Stimulated activated CD8-positive, alpha-beta memory T cell treated with anti-CD3 and anti-CD28 coated beads, Interleukin-2, amount 100 ng/mL, for 48 hours (primary cell): ENCODE measurements at regions not wholly inside any gene's neighbourhood (a gene's known extent, or its start where the extent isn't known, plus 50 kb on each side); places are given as distances from the start of the nearest gene placed in this dataset.

Experiments used
- DNase-seq, 2 donors: peaks; one replicate each; pipeline ENCODE4 v3.0.0-alpha.2; 2020; ENCODE audit warnings: low read depth in 2 of 2

GRCh38 chr3:162193148-162194095, 696.8 kb downstream of the OTOL1 start:
- no peak for DNase-seq

GRCh38 chr3:162195147-162195546, 698.5 kb downstream of the OTOL1 start:
- no peak for DNase-seq

GRCh38 chr3:162196964-162197363, 700.4 kb downstream of the OTOL1 start:
- no peak for DNase-seq

GRCh38 chr3:162200836-162201235, 704.2 kb downstream of the OTOL1 start:
- DNase-seq = no peak

- no peak for DNase-seq
Observed at GRCh38 chr3:162206648-162207047, 710.0 kb downstream of the OTOL1 start.

GRCh38 chr3:162211470-162211869, 714.9 kb downstream of the OTOL1 start:
- no peak for DNase-seq

GRCh38 chr3:162213196-162213595, 716.6 kb downstream of the OTOL1 start:
- DNase-seq = no peak

- no peak for DNase-seq
Observed at GRCh38 chr3:162213956-162214355, 717.3 kb downstream of the OTOL1 start.

GRCh38 chr3:162217647-162218046, 721.0 kb downstream of the OTOL1 start:
- DNase-seq = no peak

GRCh38 chr3:162218479-162218878, 721.9 kb downstream of the OTOL1 start:
- DNase-seq = no peak

- no peak for DNase-seq
Observed at GRCh38 chr3:162224746-162225145, 728.1 kb downstream of the OTOL1 start.

- no peak for DNase-seq
Observed at GRCh38 chr3:162236949-162237348, 740.3 kb downstream of the OTOL1 start.

GRCh38 chr3:162250782-162251181, 754.2 kb downstream of the OTOL1 start:
- DNase-seq = no peak

GRCh38 chr3:162262129-162262528, 765.5 kb downstream of the OTOL1 start:
- DNase-seq = no peak

- no peak for DNase-seq
Observed at GRCh38 chr3:162263596-162263995, 767.0 kb downstream of the OTOL1 start.

- no peak for DNase-seq
Observed at GRCh38 chr3:162269636-162270458, 773.2 kb downstream of the OTOL1 start.

- DNase-seq = no peak
Observed at GRCh38 chr3:162274070-162274469, 777.5 kb downstream of the OTOL1 start.

GRCh38 chr3:162278834-162279233, 782.2 kb downstream of the OTOL1 start:
- DNase-seq = no peak

GRCh38 chr3:162285259-162285658, 788.7 kb downstream of the OTOL1 start:
- DNase-seq = no peak

GRCh38 chr3:162287600-162287999, 791.0 kb downstream of the OTOL1 start:
- DNase-seq = no peak

GRCh38 chr3:162292409-162292808, 795.8 kb downstream of the OTOL1 start:
- no peak for DNase-seq

- no peak for DNase-seq
Observed at GRCh38 chr3:162295323-162295983, 798.8 kb downstream of the OTOL1 start.
